K562 (cell line): ENCODE measurements at regions not wholly inside any gene's neighbourhood (a gene's known extent, or its start where the extent isn't known, plus 50 kb on each side); places are given as distances from the start of the nearest gene placed in this dataset.

Source experiments
- ARID2 ChIP-seq: fragments of 450-650 bp; IDR thresholded peaks from 2 replicates; pipeline ENCODE4 v1.6.1; 2017; ENCODE audit warnings: antibody characterized with exemption, mild to moderate bottlenecking
- DDX20 ChIP-seq: fragments of 450-650 bp; IDR thresholded peaks from 2 replicates; pipeline ENCODE4 v1.6.1; 2016; ENCODE audit warnings: missing genetic modification characterization, low read depth, mild to moderate bottlenecking, missing compliant biosample characterization, moderate library complexity
- EGR1 ChIP-seq: fragments of 450-650 bp; conservative IDR thresholded peaks from 2 replicates; pipeline ENCODE4 v1.6.1; 2017; ENCODE audit warnings: mild to moderate bottlenecking
- ESRRA ChIP-seq: fragments of 450-650 bp; IDR thresholded peaks from 2 replicates; pipeline ENCODE4 v1.6.1; 2014; ENCODE audit warnings: low read depth, mild to moderate bottlenecking, moderate library complexity, borderline replicate concordance
- FOSL1 ChIP-seq: fragments of 200-800 bp; sonication (Bioruptor generic); conservative IDR thresholded peaks from 2 replicates; pipeline ENCODE4 v1.6.1; 2016; ENCODE audit warnings: missing genetic modification characterization, missing compliant biosample characterization
- GATA2 ChIP-seq: sonication (generic); formaldehyde crosslinking; IDR thresholded peaks from 2 replicates; pipeline ENCODE4 v1.4.0; 2020; ENCODE audit warnings: mild to moderate bottlenecking, missing genetic modification reagents
- HDAC8 ChIP-seq: fragments of 450-650 bp; IDR thresholded peaks from 2 replicates; pipeline ENCODE4 v1.6.1; 2016; ENCODE audit warnings: mild to moderate bottlenecking, missing genetic modification characterization, moderate library complexity, missing compliant biosample characterization
- KLF10 ChIP-seq: fragments of 250-450 bp; sonication (Bioruptor Pico); IDR thresholded peaks from 2 replicates; pipeline ENCODE4 v1.6.1; 2021; ENCODE audit warnings: matching md5 sums
- MEF2A ChIP-seq: IDR thresholded peaks from 2 replicates; pipeline ENCODE4 v1.6.1; 2011; ENCODE audit warnings: low read depth, mild to moderate bottlenecking, low read length, moderate library complexity; ENCODE audit not compliant: control insufficient read depth
- MLX ChIP-seq, 2 experiments: fragments of 450-650 bp in 1 of 2; sonication (generic) in 1 of 2; formaldehyde crosslinking; conservative IDR thresholded peaks; 2 replicates each; pipeline versions ENCODE4 v1.4.0 to v1.8.1; 2020 to 2022; ENCODE audit warnings: mild to moderate bottlenecking in 1 of 2, missing genetic modification reagents in 1 of 2
- NFE2 ChIP-seq: IDR thresholded peaks from 2 replicates; pipeline ENCODE4 v1.6.1; 2014; ENCODE audit warnings: antibody characterized with exemption, low read depth
- POLR2B ChIP-seq: fragments of 450-650 bp; IDR thresholded peaks from 2 replicates; pipeline ENCODE4 v1.6.1; 2018; ENCODE audit warnings: low read depth; ENCODE audit not compliant: partially characterized antibody
- POLR2H ChIP-seq: IDR thresholded peaks from 2 replicates; pipeline ENCODE4 v1.6.1; 2016; ENCODE audit warnings: missing genetic modification characterization, low read depth, mild to moderate bottlenecking, control low read depth, missing compliant biosample characterization, moderate library complexity
- PRPF4 ChIP-seq: fragments of 200-400 bp; formaldehyde crosslinking; IDR thresholded peaks from one replicate; pipeline ENCODE4 v1.6.1; 2017; ENCODE audit warnings: low read length, low read depth, mild to moderate bottlenecking; ENCODE audit not compliant: insufficient read depth, poor library complexity, severe bottlenecking
- PTRF ChIP-seq: fragments of 450-650 bp; IDR thresholded peaks from 2 replicates; pipeline ENCODE4 v1.6.1; 2016; ENCODE audit warnings: mild to moderate bottlenecking, missing genetic modification characterization, missing compliant biosample characterization
- SMC3 ChIP-seq: conservative IDR thresholded peaks from 2 replicates; pipeline ENCODE4 v1.6.1; 2011; ENCODE audit warnings: low read depth, low read length, improper control_type of control experiment; ENCODE audit not compliant: insufficient read depth
- STAG1 ChIP-seq: sonication (generic); formaldehyde crosslinking; IDR thresholded peaks from 2 replicates; pipeline ENCODE4 v1.5.0; 2020; ENCODE audit warnings: missing genetic modification reagents, borderline replicate concordance
- TCF3 ChIP-seq: sonication (generic); formaldehyde crosslinking; IDR thresholded peaks from 2 replicates; pipeline ENCODE4 v1.4.0; 2020; ENCODE audit warnings: mild to moderate bottlenecking, missing genetic modification reagents
- TCFL5 ChIP-seq: fragments of 250-450 bp; sonication (Bioruptor Pico); conservative IDR thresholded peaks from 2 replicates; pipeline ENCODE4 v1.6.1; 2021; ENCODE audit warnings: mild to moderate bottlenecking, moderate library complexity, matching md5 sums
- XRCC4 ChIP-seq: IDR thresholded peaks from one replicate; pipeline ENCODE4 v1.6.1; 2011; ENCODE audit not compliant: insufficient read depth, insufficient read length; ENCODE audit errors: extremely low read depth
- ZC3H4 ChIP-seq: sonication (generic); formaldehyde crosslinking; IDR thresholded peaks from 2 replicates; pipeline ENCODE4 v1.9.0; 2021; ENCODE audit warnings: missing genetic modification reagents, borderline replicate concordance
- ZFPM2 ChIP-seq: fragments of 250-450 bp; sonication (Bioruptor Pico); IDR thresholded peaks from 2 replicates; pipeline ENCODE4 v1.5.1; 2022; ENCODE audit warnings: mild to moderate bottlenecking
- ZNF75A ChIP-seq: fragments of 450-650 bp; formaldehyde crosslinking; IDR thresholded peaks from 2 replicates; pipeline ENCODE4 v1.4.0; 2020; ENCODE audit warnings: mild to moderate bottlenecking
- TF ChIP-seq, protein P1 (sequence below): fragments of 150-350 bp; conservative IDR thresholded peaks from 2 replicates; pipeline ENCODE4 v1.6.1; 2014; ENCODE audit warnings: low read length
- TF ChIP-seq, protein P2 (sequence below), 2 experiments: fragments of 450-650 bp; IDR thresholded peaks; 2 replicates each; pipeline ENCODE4 v1.6.1; 2016

DNA sequence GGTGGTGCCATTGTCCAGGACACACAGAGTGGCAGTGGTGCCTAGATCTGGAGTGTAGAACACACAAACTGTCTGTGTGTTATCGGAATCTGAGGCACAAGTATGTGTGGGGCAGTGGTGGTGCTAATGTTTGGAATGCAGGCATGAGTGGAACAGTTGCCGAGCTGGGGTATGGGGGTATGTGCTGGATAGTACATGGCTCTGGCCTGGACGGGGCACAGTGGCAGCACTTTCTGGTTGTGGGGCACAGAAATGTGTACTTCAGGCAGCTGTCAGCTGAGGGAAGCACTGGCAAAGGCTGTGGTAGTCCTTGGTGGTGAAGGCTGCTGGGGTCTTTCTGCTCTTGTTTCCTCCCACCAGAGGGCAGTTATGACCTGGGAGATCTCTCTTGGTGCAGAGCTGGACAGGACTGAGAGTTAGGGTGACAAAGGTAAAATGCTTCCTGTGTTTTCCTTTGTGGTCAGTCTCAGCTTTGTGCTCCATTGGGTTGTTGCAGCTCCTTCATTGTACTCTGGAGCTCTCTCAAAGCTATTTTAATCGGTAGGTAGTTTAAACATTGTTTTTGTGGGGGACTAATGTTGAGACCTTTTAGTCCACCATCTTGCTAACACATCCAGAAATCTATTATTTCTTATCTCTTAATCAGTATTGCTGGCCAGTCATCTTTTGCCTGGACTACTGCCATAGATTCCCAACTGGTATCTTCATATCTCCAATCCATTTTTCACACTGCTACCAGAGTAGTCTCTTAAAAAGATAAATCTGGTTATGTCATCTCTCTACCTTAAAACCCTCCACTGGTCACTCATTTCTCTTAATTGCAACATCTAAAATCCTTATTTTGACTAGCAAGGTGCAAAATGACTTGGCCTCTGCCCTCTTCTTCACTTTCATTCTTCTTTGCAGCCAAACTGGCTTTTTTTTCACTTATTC is 83.9 kb upstream of the NBPF4 start (continued):
- TF ChIP-seq KLF10 (CRISPR knock-in tag) = no peak
- TF ChIP-seq, protein P1, sequence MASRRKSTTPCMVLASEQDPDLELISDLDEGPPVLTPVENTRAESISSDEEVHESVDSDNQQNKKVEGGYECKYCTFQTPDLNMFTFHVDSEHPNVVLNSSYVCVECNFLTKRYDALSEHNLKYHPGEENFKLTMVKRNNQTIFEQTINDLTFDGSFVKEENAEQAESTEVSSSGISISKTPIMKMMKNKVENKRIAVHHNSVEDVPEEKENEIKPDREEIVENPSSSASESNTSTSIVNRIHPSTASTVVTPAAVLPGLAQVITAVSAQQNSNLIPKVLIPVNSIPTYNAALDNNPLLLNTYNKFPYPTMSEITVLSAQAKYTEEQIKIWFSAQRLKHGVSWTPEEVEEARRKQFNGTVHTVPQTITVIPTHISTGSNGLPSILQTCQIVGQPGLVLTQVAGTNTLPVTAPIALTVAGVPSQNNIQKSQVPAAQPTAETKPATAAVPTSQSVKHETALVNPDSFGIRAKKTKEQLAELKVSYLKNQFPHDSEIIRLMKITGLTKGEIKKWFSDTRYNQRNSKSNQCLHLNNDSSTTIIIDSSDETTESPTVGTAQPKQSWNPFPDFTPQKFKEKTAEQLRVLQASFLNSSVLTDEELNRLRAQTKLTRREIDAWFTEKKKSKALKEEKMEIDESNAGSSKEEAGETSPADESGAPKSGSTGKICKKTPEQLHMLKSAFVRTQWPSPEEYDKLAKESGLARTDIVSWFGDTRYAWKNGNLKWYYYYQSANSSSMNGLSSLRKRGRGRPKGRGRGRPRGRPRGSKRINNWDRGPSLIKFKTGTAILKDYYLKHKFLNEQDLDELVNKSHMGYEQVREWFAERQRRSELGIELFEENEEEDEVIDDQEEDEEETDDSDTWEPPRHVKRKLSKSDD = no peak
- TF ChIP-seq ESRRA = no peak; the same call in 1 of the 2 replicates
- no peak for TF ChIP-seq MEF2A
- no peak for TF ChIP-seq PTRF (tag)
- no peak for TF ChIP-seq DDX20 (tag)
- TF ChIP-seq, protein P2, sequence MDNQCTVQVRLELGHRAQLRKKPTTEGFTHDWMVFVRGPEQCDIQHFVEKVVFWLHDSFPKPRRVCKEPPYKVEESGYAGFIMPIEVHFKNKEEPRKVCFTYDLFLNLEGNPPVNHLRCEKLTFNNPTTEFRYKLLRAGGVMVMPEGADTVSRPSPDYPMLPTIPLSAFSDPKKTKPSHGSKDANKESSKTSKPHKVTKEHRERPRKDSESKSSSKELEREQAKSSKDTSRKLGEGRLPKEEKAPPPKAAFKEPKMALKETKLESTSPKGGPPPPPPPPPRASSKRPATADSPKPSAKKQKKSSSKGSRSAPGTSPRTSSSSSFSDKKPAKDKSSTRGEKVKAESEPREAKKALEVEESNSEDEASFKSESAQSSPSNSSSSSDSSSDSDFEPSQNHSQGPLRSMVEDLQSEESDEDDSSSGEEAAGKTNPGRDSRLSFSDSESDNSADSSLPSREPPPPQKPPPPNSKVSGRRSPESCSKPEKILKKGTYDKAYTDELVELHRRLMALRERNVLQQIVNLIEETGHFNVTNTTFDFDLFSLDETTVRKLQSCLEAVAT (IDR thresholded peaks at IDR 0.05) = no peak
- no peak; the same call in 1 of the 2 replicates for TF ChIP-seq STAG1 (CRISPR knock-in tag)
- no peak for TF ChIP-seq POLR2B
- peak; percentile 57 for TF ChIP-seq FOSL1 (tag)
- no peak for TF ChIP-seq EGR1
- TF ChIP-seq GATA2 = no peak
- TF ChIP-seq SMC3 = 0 out of 2 replicates have a peak, but pooled peaks have one; percentile 20
- no peak for TF ChIP-seq ARID2
- TF ChIP-seq TCFL5 = no peak
- no peak for TF ChIP-seq XRCC4
- peak; percentile 55 for TF ChIP-seq NFE2
- TF ChIP-seq ZFPM2 (CRISPR knock-in tag) = no peak
- TF ChIP-seq POLR2H = 0 out of 2 replicates have a peak, but pooled peaks have one; percentile 28
- no peak for TF ChIP-seq MLX (CRISPR knock-in tag; conservative IDR thresholded peaks at IDR 0.05)
- TF ChIP-seq PRPF4 = no peak
- TF ChIP-seq TCF3 (CRISPR knock-in tag) = no peak
- no peak for TF ChIP-seq ZNF75A (CRISPR knock-in tag)
- no peak for TF ChIP-seq ZC3H4 (CRISPR knock-in tag)
- no peak for TF ChIP-seq HDAC8 (tag)
